GM11168 (cell line): ENCODE measurements at regions not wholly inside any gene's neighbourhood (a gene's known extent, or its start where the extent isn't known, plus 50 kb on each side); places are given as distances from the start of the nearest gene placed in this dataset.
"Not testable (repeated sequence)": the region's sequence is repeated elsewhere in the genome, so short reads cannot be mapped to it uniquely, and the experiment has no call there.

ENCODE experiments used
- in situ Hi-C: fragments of 300-500 bp; cut with MboI; formaldehyde crosslinking; loops from one replicate; pipeline ENCODE4 v1.12.0; 2022; ENCODE audit warnings: low sequenced_read_pairs; ENCODE audit not compliant: unreplicated experiment

DNA sequence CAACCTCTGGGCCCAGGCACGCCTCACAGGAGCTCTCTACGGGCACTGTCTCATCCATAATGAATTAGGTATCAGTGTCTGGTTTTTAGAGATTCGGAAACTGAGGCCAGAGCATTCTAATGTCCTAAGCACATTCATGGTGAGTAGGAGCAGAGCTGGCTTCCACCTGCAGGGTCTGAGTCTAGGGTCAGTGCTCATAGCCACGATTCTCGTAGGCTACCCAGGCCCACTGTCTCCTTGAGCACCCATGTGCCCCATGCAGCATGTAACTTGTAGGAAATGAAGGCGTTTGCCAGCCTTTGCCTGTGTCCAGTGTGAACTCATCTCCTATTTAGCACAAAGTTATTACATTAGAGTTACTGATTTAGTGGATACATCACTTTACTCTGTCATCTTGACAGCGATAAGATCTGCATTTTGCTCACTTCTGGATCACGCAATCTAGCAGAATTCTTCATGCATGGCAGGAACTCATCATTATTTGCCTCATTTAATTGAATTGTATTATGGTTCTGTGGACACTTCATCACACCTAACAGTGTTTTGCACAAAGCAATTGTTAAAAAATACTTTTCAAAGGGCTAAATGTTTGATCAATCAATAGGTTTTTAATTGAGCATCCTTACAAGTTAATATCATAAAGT is 205.3 kb upstream of the SULF2 start:
- in situ Hi-C loops = no loop called here

DNA sequence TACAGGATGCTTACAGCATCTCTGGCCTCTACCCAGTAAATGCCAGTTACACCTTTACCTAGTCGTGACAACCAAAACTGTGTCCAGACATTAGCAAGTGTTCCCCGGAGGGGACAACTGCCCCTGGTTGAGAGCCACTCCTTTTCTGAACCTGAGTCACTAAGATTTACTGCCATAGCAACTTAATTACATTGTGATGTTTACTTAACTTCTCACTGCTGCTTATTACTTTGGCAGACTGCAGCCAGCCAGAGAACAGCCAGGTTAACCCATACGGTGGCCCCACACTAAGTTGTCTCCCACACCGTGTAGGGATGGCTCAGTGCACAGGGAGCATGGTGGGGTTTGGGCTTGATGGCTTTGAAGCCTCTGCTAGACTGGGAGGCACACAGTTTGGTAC is 204.7 kb upstream of the SULF2 start:
- in situ Hi-C loops = no loop called here

GRCh38 chr20:47988676-47989075 is 203.4 kb upstream of the SULF2 start:
- in situ Hi-C loops = no loop called here

- in situ Hi-C loops = no loop called here
Measured at GRCh38 chr20:47985092-47985850, 200.0 kb upstream of the SULF2 start.

GRCh38 chr20:47984437-47984836 is 199.2 kb upstream of the SULF2 start:
- in situ Hi-C loops = no loop called here

DNA sequence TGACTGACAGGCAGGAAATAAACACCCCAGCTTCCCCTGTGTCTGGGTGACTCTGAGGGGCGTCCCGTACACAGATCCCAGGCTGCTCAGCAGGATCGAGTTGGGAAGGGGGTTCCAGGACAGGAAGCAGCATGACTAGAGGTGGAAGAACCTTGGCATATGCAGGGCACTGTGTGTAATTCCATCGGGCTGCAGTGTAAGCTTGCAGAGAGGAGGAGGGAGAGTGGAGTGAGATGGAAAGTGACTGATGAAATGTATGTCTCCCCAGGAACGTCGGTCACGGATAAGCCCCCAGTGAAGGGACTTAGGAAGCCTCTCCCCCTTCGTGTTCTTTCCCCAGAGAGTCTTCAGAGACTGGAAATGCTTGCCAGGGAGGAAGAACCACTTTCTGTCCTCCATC is 198.4 kb upstream of the SULF2 start:
- in situ Hi-C loops = not testable (repeated sequence)

- in situ Hi-C loops = no loop called here
Measured at GRCh38 chr20:47982574-47983360, 197.5 kb upstream of the SULF2 start.

- in situ Hi-C loops = no loop called here
Measured at GRCh38 chr20:47981222-47981621, 195.9 kb upstream of the SULF2 start.

- in situ Hi-C loops = no loop called here
Measured at GRCh38 chr20:47980336-47981177, 195.3 kb upstream of the SULF2 start.

GRCh38 chr20:47979361-47980095 is 194.2 kb upstream of the SULF2 start:
- in situ Hi-C loops = not testable (repeated sequence)

GRCh38 chr20:47978428-47979120 is 193.3 kb upstream of the SULF2 start:
- in situ Hi-C loops = not testable (repeated sequence)

DNA sequence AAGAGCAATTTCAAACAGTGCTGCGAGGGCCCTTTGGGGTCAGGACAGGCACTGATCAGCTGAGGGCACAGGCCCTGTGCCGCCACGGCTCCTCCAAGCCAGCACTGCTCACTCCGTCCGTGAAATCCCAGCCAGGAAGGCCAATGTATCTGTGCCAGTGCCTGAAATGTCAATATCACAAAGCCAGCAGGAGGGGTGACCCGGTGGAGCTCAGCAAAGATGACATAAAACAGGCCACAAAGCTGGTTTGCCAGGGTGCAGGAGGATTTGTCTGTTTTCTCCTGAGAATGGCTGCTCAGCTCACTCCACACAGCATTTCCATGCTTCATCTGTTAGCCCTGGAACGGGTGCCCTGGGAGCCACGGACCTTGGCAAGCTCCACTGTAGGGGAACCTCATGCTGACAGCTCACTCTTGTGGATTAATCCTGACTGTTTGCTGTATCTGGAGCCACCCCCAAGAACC is 192.5 kb upstream of the SULF2 start:
- in situ Hi-C loops = not testable (repeated sequence)

DNA sequence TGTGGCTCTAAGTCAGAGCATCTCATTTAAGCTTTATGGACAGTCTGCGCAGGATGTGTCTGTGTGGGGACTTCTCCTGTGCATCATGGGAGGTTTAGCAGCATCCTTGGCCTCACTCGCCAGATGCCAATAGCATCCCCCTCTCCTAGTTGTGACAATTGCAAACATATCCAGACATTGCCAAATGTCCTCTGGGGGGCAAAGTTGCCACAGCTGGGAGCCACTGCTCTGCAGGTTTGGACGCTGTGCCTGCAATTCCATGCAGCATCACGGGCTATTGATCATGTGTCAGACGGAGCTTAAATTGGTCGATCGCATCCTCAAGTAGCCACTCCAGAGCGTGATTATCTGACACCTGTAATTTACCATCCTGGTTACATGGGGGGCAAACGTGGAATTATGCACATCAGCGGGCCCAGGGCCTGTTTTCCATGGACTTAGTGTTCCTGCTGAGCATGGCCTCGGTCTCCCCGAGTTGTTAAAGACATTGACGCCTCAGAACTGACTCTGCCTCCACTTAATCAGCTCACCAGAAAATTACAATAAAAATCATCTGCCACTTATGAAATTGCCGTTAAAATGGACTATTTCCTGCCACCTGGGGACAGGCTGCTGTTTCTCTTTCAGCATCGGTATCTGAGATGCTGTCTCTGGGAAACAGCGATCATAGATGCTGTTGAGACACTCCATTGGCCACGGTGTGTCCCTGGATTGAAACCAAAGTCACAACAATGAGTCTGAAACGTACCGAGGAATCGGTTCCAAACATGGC is 191.9 kb upstream of the SULF2 start:
- in situ Hi-C loops = not testable (repeated sequence)

- in situ Hi-C loops = no loop called here
Measured at GRCh38 chr20:47974234-47974878, 189.1 kb upstream of the SULF2 start.

- in situ Hi-C loops = no loop called here
Measured at GRCh38 chr20:47973519-47974233, 188.4 kb upstream of the SULF2 start.

DNA sequence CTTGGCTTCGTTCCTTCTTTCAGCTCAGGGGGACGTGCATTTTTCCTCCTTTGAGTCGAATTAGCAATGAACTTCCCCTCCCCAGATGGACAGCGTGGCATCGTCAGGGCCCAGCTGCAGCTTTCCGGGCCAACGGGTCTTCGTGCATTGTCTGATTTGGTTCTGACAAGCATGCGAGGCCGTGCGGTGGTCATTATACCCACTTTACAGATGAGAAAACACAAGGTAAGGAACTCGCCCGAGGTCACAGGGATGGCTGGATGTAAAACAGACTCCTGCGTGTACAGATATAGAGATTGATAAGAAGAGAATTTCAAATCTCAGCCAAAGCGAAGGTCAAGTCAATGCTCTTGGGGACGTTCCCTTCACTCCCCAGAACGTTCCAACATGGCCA is 187.6 kb upstream of the SULF2 start:
- in situ Hi-C loops = no loop called here

DNA sequence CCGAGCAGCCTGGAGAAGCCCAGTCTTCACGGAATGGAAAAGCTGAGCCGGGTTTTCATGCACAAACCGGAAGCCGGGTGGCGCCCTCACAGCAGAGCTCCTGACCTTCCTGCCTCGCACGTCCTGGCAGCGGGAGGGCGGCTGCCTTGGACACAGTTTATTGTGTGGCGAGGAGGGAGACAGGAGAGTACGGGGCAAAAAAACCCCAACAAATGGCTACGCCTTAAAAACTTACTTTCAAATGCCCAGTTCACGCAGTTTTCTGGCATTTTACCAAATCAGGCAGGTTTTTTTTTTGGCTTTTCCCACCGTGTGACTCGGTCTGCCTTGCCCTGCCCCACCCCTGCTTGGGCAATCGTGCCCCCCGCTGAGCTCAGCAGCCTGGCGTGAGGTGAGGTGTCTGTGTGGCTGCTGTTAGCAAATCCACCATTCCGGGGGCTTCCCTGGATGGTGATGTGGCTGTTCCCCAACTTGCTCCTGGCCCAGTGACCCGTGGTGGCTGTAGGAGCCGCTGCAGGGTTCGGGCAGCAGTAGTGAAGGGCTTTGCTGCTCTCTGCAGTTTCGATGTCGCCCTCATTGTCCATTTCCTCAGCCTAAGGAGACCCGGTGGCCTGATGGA is 187.1 kb upstream of the SULF2 start:
- in situ Hi-C loops = not testable (repeated sequence)
